Loucy (cell line): ENCODE measurements at regions not wholly inside any gene's neighbourhood (a gene's known extent, or its start where the extent isn't known, plus 50 kb on each side); places are given as distances from the start of the nearest gene placed in this dataset.

Source experiments
- H2AFZ ChIP-seq: fragments of 200-600 bp; sonication (generic); 2 replicates; pipeline ENCODE4 v1.6.0; 2016; ENCODE audit warnings: antibody characterized with exemption, mild to moderate bottlenecking, low read length, moderate library complexity
- H3F3A ChIP-seq: fragments of 200-600 bp; 2 replicates; pipeline ENCODE4 v1.6.0; 2016; ENCODE audit warnings: antibody characterized with exemption, low read depth, mild to moderate bottlenecking
- H3K27me3 ChIP-seq: fragments of 200-600 bp; sonication (generic); 2 replicates; pipeline ENCODE4 v1.6.1; 2014; ENCODE audit warnings: low read length, mild to moderate bottlenecking; ENCODE audit not compliant: insufficient read depth, poor library complexity, severe bottlenecking
- H3K36me3 ChIP-seq: fragments of 200-600 bp; sonication (generic); 2 replicates; pipeline ENCODE4 v1.6.1; 2016; ENCODE audit warnings: low read length; ENCODE audit not compliant: insufficient read depth
- H3K4me1 ChIP-seq: fragments of 200-600 bp; sonication (generic); 2 replicates; pipeline ENCODE4 v1.5.1; 2014; ENCODE audit warnings: low read length, mild to moderate bottlenecking; ENCODE audit not compliant: insufficient read depth, poor library complexity, severe bottlenecking
- H3K4me2 ChIP-seq: fragments of 200-600 bp; sonication (generic); 2 replicates; pipeline ENCODE4 v1.6.0; 2014; ENCODE audit warnings: antibody characterized with exemption, low read length, low read depth, mild to moderate bottlenecking; ENCODE audit not compliant: poor library complexity, severe bottlenecking
- H3K4me3 ChIP-seq: fragments of 200-600 bp; sonication (generic); 2 replicates; pipeline ENCODE4 v1.5.1; 2014; ENCODE audit warnings: low read length, mild to moderate bottlenecking, mixed read lengths; ENCODE audit not compliant: poor library complexity, severe bottlenecking
- H3K79me2 ChIP-seq: fragments of 200-600 bp; sonication (generic); 2 replicates; pipeline ENCODE4 v1.6.1; 2014; ENCODE audit warnings: low read length; ENCODE audit not compliant: insufficient read depth
- H3K9ac ChIP-seq: fragments of 200-600 bp; sonication (generic); 2 replicates; pipeline ENCODE4 v1.6.0; 2014; ENCODE audit warnings: mild to moderate bottlenecking, low read depth, low read length, moderate library complexity; ENCODE audit not compliant: poor library complexity, severe bottlenecking
- H3K9me2 ChIP-seq: fragments of 200-600 bp; sonication (generic); replicated peaks from 2 replicates; pipeline ENCODE4 v1.6.1; 2016; ENCODE audit warnings: low read depth, low read length, mixed read lengths
- H3K9me3 ChIP-seq: fragments of 200-600 bp; sonication (generic); 2 replicates; pipeline ENCODE4 v1.6.1; 2014; ENCODE audit warnings: mild to moderate bottlenecking, antibody characterized with exemption, low read length, low read depth; ENCODE audit not compliant: insufficient read depth
- H4K20me1 ChIP-seq: fragments of 200-600 bp; sonication (generic); 2 replicates; pipeline ENCODE4 v1.6.0; 2014; ENCODE audit warnings: antibody characterized with exemption, low read length, mild to moderate bottlenecking; ENCODE audit not compliant: insufficient read depth, poor library complexity, severe bottlenecking
- CTCF ChIP-seq: fragments of 200-600 bp; sonication (generic); conservative IDR thresholded peaks from 2 replicates; pipeline ENCODE4 v1.5.1; 2014; ENCODE audit warnings: mild to moderate bottlenecking, antibody characterized with exemption, low read length
- EZH2phosphoT487 ChIP-seq: fragments of 200-600 bp; IDR thresholded peaks from 2 replicates; pipeline ENCODE4 v1.6.1; 2018; ENCODE audit warnings: antibody characterized with exemption, mild to moderate bottlenecking, moderate library complexity, borderline replicate concordance

- H3K27me3 ChIP-seq, result no peaks in the 10 kb centered on the region
- H2AFZ ChIP-seq, result no peak overlapping the region
- no peaks in the 10 kb centered on the region; the same call in 1 of the 2 replicates for H3K9me2 ChIP-seq
- TF ChIP-seq EZH2phosphoT487 (no peak), CTCF (no peak)
- H3K9me3 ChIP-seq, result no peaks in the 10 kb centered on the region
- no peaks in the 10 kb centered on the region for H4K20me1 ChIP-seq
- no peaks in the 10 kb centered on the region for H3K4me1 ChIP-seq
- no peaks in the 10 kb centered on the region for H3K36me3 ChIP-seq
- H3K79me2 ChIP-seq, result no peaks in the 10 kb centered on the region
- H3F3A ChIP-seq, result no peaks in the 10 kb centered on the region
- no peak overlapping the region for H3K4me2 ChIP-seq
- H3K4me3 ChIP-seq, result no peak overlapping the region
- no peak overlapping the region for H3K9ac ChIP-seq
These were observed 463.6 kb upstream of the CD180 start for GRCh38 chr5:67660149-67660548.

- no peak overlapping the region for H3K4me2 ChIP-seq
- no peak overlapping the region for H3K9ac ChIP-seq
- H3F3A ChIP-seq, result no peaks in the 10 kb centered on the region
- no peaks in the 10 kb centered on the region; the same call in 1 of the 2 replicates for H3K9me2 ChIP-seq
- H3K4me3 ChIP-seq, result no peak overlapping the region
- H3K36me3 ChIP-seq, result no peaks in the 10 kb centered on the region
- H3K79me2 ChIP-seq, result no peaks in the 10 kb centered on the region
- H4K20me1 ChIP-seq, result no peaks in the 10 kb centered on the region
- H3K4me1 ChIP-seq, result no peaks in the 10 kb centered on the region
- H3K9me3 ChIP-seq, result no peaks in the 10 kb centered on the region
- H3K27me3 ChIP-seq, result no peaks in the 10 kb centered on the region
- H2AFZ ChIP-seq, result no peak overlapping the region
- no peak for TF ChIP-seq EZH2phosphoT487
- TF ChIP-seq CTCF, result no peak
These were observed 462.7 kb upstream of the CD180 start for GRCh38 chr5:67659288-67659687.

- Histone ChIP-seq H3K27me3 (no peaks in the 10 kb centered on the region), H3F3A (no peaks in the 10 kb centered on the region)
These were observed 460.5 kb upstream of the CD180 start for GRCh38 chr5:67657055-67657454.

More at GRCh38 chr5:67657055-67657454, 460.5 kb upstream of the CD180 start:
- Histone ChIP-seq H3K36me3 (no peaks in the 10 kb centered on the region), H3K9me2 (no peaks in the 10 kb centered on the region; the same call in 1 of the 2 replicates), H4K20me1 (no peaks in the 10 kb centered on the region), H3K4me2 (no peak overlapping the region), H3K9ac (no peak overlapping the region), H2AFZ (no peak overlapping the region), H3K9me3 (no peaks in the 10 kb centered on the region), H3K4me1 (no peaks in the 10 kb centered on the region), H3K79me2 (no peaks in the 10 kb centered on the region), H3K4me3 (no peak overlapping the region)
- TF ChIP-seq CTCF (no peak), EZH2phosphoT487 (no peak)
